ENCODE measurements at regions not wholly inside any gene's neighbourhood (a gene's known extent, or its start where the extent isn't known, plus 50 kb on each side); places are given as distances from the start of the nearest gene placed in this dataset.

DNA sequence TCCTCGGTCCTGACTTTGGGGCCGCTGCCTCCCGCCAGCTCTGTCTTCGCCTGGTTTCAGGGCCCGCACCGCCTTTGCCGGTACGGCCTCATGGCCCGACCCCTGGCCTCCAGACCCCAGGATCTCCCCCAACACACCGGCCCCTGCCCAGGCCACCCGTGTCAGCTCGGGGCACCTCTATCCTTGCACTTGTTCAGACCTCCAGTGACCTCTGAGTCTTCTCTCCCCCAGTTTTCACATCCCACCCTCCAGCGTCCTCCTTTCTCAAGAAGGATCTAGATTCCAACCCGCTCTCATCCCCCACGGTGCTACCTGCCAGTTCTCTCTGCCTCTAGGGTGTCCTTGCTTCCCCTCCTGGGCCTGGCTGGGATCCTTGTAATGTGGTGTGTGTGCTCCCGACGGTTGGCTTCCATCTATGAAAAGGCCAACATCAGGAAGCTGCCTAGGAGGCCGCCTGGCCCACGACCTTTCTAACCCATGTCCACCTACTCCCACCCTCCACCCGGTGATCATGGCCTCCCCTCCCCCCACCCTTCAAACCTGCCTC, 61.1 kb downstream of the SPATA31C2 start:
- TF ChIP-seq, protein P1, sequence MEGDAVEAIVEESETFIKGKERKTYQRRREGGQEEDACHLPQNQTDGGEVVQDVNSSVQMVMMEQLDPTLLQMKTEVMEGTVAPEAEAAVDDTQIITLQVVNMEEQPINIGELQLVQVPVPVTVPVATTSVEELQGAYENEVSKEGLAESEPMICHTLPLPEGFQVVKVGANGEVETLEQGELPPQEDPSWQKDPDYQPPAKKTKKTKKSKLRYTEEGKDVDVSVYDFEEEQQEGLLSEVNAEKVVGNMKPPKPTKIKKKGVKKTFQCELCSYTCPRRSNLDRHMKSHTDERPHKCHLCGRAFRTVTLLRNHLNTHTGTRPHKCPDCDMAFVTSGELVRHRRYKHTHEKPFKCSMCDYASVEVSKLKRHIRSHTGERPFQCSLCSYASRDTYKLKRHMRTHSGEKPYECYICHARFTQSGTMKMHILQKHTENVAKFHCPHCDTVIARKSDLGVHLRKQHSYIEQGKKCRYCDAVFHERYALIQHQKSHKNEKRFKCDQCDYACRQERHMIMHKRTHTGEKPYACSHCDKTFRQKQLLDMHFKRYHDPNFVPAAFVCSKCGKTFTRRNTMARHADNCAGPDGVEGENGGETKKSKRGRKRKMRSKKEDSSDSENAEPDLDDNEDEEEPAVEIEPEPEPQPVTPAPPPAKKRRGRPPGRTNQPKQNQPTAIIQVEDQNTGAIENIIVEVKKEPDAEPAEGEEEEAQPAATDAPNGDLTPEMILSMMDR (IDR thresholded peaks at IDR 0.05; ENCODE audit: borderline replicate concordance), result no peak
- H3K9me3 ChIP-seq (replicated peaks), result no peaks in the 10 kb centered on the region
- peak overlapping the region; percentile 76 for H3K4me3 ChIP-seq
- H3K27me3 ChIP-seq (ENCODE audit: low read depth), result peaks cover 43% of the 10 kb centered on the region
- intact Hi-C loops (cut with micrococcal nuclease), result no loop called here
- H3K36me3 ChIP-seq, result no peaks in the 10 kb centered on the region
- no peak for DNase-seq
- peaks cover 18% of the 10 kb centered on the region for H3K4me1 ChIP-seq
- H3K27ac ChIP-seq (replicated peaks), result peak overlapping the region; percentile 83

DNA sequence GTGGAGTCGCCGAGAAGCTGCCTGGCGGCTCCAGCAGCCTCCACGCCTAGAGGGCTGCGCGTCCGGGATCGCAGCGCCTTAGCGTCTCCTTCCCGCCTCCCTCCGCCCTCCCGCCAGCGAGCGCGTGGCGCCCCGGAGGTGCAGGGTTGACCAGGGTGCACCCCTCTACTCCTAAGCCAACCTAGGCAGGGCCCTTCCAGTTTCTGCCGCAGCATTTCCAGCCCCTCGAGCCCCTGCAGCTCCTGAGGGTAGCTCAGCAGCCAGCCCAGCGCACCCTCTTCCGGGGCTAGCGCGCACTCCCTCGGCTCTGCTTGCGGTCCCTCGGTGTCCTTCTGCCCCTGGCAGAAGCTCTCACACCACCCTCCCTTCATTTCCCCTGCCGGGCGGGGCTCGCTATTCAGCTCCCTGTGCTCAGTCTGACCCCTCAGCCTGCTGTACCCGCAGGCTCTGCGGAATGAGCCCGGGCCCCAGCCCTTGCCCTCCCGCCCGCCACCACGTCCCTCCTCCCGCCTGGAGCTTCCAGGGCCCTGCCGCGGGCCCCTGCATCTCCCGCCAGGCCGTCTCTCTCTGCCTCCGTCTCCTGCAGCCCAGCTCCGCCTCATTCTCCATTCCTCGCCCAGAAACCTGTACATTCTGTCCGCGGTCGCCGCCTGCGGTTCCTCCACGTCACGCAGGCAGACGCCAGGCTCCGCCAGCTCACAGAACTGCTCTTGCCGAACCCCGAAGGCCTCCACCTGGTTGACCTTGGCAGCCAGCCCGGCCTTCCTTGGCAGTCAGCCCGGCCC, 61.8 kb downstream of the SPATA31C2 start:
- H3K9me3 ChIP-seq (replicated peaks), result no peaks in the 10 kb centered on the region
- intact Hi-C loops (cut with micrococcal nuclease), result no loop called here
- peak overlapping the region; percentile 76 for H3K4me3 ChIP-seq
- TF ChIP-seq, protein P1 (IDR thresholded peaks at IDR 0.05; ENCODE audit: borderline replicate concordance), result peak; percentile 32
- H3K4me1 ChIP-seq, result peaks cover 18% of the 10 kb centered on the region
- H3K27ac ChIP-seq (replicated peaks), result peak overlapping the region; percentile 83
- H3K27me3 ChIP-seq (ENCODE audit: low read depth), result peaks cover 44% of the 10 kb centered on the region
- DNase-seq, result peak; percentile 79
- H3K36me3 ChIP-seq, result no peaks in the 10 kb centered on the region

DNA sequence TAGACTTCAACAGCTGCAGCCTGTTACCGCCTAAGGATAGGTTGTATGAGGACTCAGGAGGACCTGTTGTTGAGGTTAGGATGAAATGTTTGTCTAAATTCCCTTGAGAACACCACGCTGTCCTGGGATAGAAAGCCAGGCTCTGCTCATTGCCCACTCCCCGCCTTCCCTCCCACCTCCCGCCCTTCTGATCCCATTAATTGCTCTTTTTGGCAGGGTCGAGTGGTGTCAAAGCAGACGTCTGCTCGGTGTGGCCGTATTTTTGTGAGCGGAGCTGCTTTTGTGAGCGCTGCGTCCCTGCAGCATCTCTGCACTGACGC, 62.3 kb downstream of the SPATA31C2 start:
- H3K27me3 ChIP-seq (ENCODE audit: low read depth), result peaks cover 50% of the 10 kb centered on the region

DNA sequence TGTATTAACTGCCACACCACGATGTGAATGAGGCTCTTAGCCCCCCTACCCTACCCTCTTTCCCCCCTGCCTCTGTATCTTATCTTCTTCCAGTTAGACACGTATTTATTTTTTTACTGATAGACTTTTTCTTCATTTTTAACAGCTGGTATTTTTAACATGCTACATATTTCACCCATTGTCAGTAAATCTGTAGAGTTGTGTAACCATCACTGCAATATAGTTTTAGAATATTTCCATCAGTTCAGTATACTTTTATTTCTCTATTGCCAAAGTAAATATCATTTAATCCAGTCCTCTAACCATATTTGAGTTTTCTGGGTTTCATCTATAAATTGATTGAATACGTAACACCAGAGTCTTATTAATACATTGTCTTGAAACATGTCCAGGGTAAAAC, 62.8 kb downstream of the SPATA31C2 start:
- H3K9me3 ChIP-seq (replicated peaks), result no peaks in the 10 kb centered on the region
- peak overlapping the region; percentile 76 for H3K4me3 ChIP-seq
- H3K27me3 ChIP-seq (ENCODE audit: low read depth), result peaks cover 54% of the 10 kb centered on the region
- peaks cover 18% of the 10 kb centered on the region for H3K4me1 ChIP-seq
- no peak overlapping the region for H3K27ac ChIP-seq (replicated peaks)
- intact Hi-C loops (cut with micrococcal nuclease), result no loop called here
- TF ChIP-seq, protein P1 (IDR thresholded peaks at IDR 0.05; ENCODE audit: borderline replicate concordance), result no peak
- no peaks in the 10 kb centered on the region for H3K36me3 ChIP-seq
- no peak for DNase-seq

More for the DNA sequence above, 62.3 kb downstream of the SPATA31C2 start:
- no peak for DNase-seq
- no peaks in the 10 kb centered on the region for H3K9me3 ChIP-seq (replicated peaks)
- peaks cover 18% of the 10 kb centered on the region for H3K4me1 ChIP-seq
- H3K27ac ChIP-seq (replicated peaks), result peak overlapping the region; percentile 83
- intact Hi-C loops (cut with micrococcal nuclease), result no loop called here
- H3K4me3 ChIP-seq, result peak overlapping the region; percentile 76
- TF ChIP-seq, protein P1 (IDR thresholded peaks at IDR 0.05; ENCODE audit: borderline replicate concordance), result no peak
- no peaks in the 10 kb centered on the region for H3K36me3 ChIP-seq

DNA sequence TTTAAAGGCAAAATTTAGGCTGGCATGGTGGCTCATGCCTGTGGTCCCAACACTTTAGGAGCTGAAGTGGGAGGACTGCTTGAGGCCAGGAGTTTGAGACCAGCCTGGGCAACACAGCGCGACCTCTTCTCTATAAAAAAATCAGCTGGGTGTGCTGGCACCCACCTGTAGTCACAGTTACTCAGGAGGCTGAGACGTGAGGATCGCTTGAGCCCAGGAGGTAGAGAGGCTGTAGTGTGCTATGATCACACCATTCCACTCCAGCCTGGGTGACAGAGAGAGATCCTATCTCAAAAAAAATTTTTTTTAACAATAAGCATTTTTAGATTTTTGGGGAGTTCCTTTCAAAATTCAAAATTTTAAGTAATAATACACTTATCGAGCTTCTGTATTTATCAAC, 63.3 kb downstream of the SPATA31C2 start:
- Histone ChIP-seq H3K4me3 (no peak overlapping the region), H3K9me3 (replicated peaks) (no peaks in the 10 kb centered on the region), H3K36me3 (no peaks in the 10 kb centered on the region), H3K27me3 (ENCODE audit: low read depth) (peaks cover 59% of the 10 kb centered on the region), H3K4me1 (peaks cover 18% of the 10 kb centered on the region), H3K27ac (replicated peaks) (no peak overlapping the region)
- DNase-seq, result no peak
- TF ChIP-seq, protein P1 (IDR thresholded peaks at IDR 0.05; ENCODE audit: borderline replicate concordance), result no peak
- intact Hi-C loops (cut with micrococcal nuclease), result no loop called here
